ENCODE measurements at regions not wholly inside any gene's neighbourhood (a gene's known extent, or its start where the extent isn't known, plus 50 kb on each side); places are given as distances from the start of the nearest gene placed in this dataset.

DNA sequence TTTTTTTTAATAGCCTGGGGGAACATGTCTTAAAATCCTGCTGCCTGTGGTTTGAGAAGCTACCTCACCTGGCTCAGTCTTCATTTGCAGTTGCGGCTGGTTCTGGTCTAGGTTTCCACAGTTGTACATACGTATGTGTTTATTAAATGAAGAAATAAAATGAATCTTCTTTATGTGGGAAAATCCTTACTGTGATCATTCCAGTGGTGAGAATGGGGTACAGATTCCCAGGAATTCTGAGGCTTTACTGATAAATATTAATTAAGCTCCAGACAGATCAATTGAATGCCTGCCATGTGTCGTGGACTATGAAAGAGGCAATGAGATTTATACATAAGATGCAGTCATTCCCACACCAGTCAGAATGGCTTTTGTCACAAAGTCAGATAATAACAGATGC, 356.1 kb upstream of the GRM7 start:
- CTCF ChIA-PET: no interaction called here
- Histone ChIP-seq H3K27me3 (ENCODE audit: control insufficient read depth in 2 of 2, insufficient read depth in 2 of 2, low read length in 2 of 2) (no peaks in the 10 kb centered on the region), H3K36me3 (ENCODE audit: control insufficient read depth in 2 of 2, extremely low read depth in 1 of 2, insufficient read depth in 2 of 2, low read length in 2 of 2) (no peaks in the 10 kb centered on the region), H4K20me1 (replicated peaks; ENCODE audit: control insufficient read depth, extremely low read depth, insufficient read depth, low read length) (no peaks in the 10 kb centered on the region), H3K4me2 (ENCODE audit: insufficient read depth, low read length) (no peak overlapping the region), H2AFZ (ENCODE audit: low read depth, low read length) (no peak overlapping the region), H3K4me3 (replicated peaks in 1 of 3; ENCODE audit: insufficient read depth in 1 of 3, low read depth in 1 of 3, low read length in 3 of 3) (no peak overlapping the region), H3K27ac (ENCODE audit: insufficient read depth, low read depth, low read length) (no peak overlapping the region), H3K9me1 (replicated peaks; ENCODE audit: control insufficient read depth, extremely low read depth, insufficient read depth, low read length) (no peaks in the 10 kb centered on the region), H3K4me1 (ENCODE audit: control insufficient read depth, extremely low read depth, insufficient read depth, low read length) (no peaks in the 10 kb centered on the region), H3K9me3 (replicated peaks; ENCODE audit: control insufficient read depth, insufficient read depth, low read length) (no peaks in the 10 kb centered on the region), H3K79me2 (ENCODE audit: control insufficient read depth, insufficient read depth, low read length) (no peaks in the 10 kb centered on the region), H3K9ac (replicated peaks; ENCODE audit: extremely low read depth, insufficient read depth, low read length) (no peak overlapping the region)
- POLR2A ChIA-PET: no interaction called here
- BruUV-seq (replicated peaks): no TSS peak
- intact Hi-C loops (cut with micrococcal nuclease) (no loop called here), dilution Hi-C loops (cut with MboI; ENCODE audit: extremely low pct_ligation_motif_present, low sequenced_read_pairs) (no loop called here)
- DNase-seq (ENCODE audit: low read depth, low spot score): no peak
- no peak for TF ChIP-seq GATA2 (IDR thresholded peaks at IDR 0.05; ENCODE audit: insufficient read depth, insufficient read length, low read depth, low read length)
- no peak for TF ChIP-seq POLR2A (IDR thresholded peaks at IDR 0.05; ENCODE audit: low read depth, low read length)
- TF ChIP-seq FOS (IDR thresholded peaks at IDR 0.05; ENCODE audit: borderline replicate concordance, insufficient read depth, low read length): no peak
- TF ChIP-seq EZH2 (IDR thresholded peaks at IDR 0.05; ENCODE audit: borderline replicate concordance, low read depth, low read length, severe bottlenecking): no peak
- no peak for TF ChIP-seq MYC (IDR thresholded peaks at IDR 0.05; ENCODE audit: low read depth, low read length)
- no peak for TF ChIP-seq POLR2AphosphoS5 (IDR thresholded peaks at IDR 0.05; ENCODE audit: insufficient read depth, low read depth, low read length)
- no peak for TF ChIP-seq JUN (IDR thresholded peaks at IDR 0.05; ENCODE audit: borderline replicate concordance, insufficient read depth, insufficient read length, low read depth)
- TF ChIP-seq, protein P1, sequence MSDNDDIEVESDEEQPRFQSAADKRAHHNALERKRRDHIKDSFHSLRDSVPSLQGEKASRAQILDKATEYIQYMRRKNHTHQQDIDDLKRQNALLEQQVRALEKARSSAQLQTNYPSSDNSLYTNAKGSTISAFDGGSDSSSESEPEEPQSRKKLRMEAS (IDR thresholded peaks at IDR 0.05; ENCODE audit: insufficient read depth, insufficient read length): no peak
- TF ChIP-seq, protein P2, sequence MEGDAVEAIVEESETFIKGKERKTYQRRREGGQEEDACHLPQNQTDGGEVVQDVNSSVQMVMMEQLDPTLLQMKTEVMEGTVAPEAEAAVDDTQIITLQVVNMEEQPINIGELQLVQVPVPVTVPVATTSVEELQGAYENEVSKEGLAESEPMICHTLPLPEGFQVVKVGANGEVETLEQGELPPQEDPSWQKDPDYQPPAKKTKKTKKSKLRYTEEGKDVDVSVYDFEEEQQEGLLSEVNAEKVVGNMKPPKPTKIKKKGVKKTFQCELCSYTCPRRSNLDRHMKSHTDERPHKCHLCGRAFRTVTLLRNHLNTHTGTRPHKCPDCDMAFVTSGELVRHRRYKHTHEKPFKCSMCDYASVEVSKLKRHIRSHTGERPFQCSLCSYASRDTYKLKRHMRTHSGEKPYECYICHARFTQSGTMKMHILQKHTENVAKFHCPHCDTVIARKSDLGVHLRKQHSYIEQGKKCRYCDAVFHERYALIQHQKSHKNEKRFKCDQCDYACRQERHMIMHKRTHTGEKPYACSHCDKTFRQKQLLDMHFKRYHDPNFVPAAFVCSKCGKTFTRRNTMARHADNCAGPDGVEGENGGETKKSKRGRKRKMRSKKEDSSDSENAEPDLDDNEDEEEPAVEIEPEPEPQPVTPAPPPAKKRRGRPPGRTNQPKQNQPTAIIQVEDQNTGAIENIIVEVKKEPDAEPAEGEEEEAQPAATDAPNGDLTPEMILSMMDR (IDR thresholded peaks at IDR 0.05; ENCODE audit: extremely low read depth in 1 of 2, insufficient read depth in 1 of 2, low read depth in 1 of 2, low read length in 2 of 2): no peak
- no peak for FAIRE-seq

Measured in endothelial cell of umbilical vein (primary cell).